ENCODE measurements at regions not wholly inside any gene's neighbourhood (a gene's known extent, or its start where the extent isn't known, plus 50 kb on each side); places are given as distances from the start of the nearest gene placed in this dataset.

- peak; percentile 100 for ATAC-seq (replicated peaks; ENCODE audit: extremely low read depth, poor library complexity, severe bottlenecking)
- peak overlapping the region; percentile 17 for H3K4me3 Mint-ChIP-seq
- peak in 1 of 2 donors; percentile 59 for DNase-seq (ENCODE audit: low spot score in 2 of 2)
These were observed 122.8 kb downstream of the SYF2 start for GRCh38 chr1:25109531-25109951.

GRCh38 chr1:25107643-25108010 is 124.7 kb downstream of the SYF2 start:
- no peak overlapping the region for H3K27ac Mint-ChIP-seq (ENCODE audit: low read depth)
- H3K27me3 Mint-ChIP-seq: no peaks in the 10 kb centered on the region

More at GRCh38 chr1:25109531-25109951, 122.8 kb downstream of the SYF2 start:
- Mint-ChIP-seq H3K27ac (ENCODE audit: low read depth) (peak overlapping the region; percentile 87), H3K9me3 (no peaks in the 10 kb centered on the region), H3K36me3 (ENCODE audit: insufficient read depth) (peaks cover 3% of the 10 kb centered on the region), H3K27me3 (no peaks in the 10 kb centered on the region), H3K4me1 (peaks cover 23% of the 10 kb centered on the region)

GRCh38 chr1:25106976-25107642 is 125.2 kb downstream of the SYF2 start:
- Mint-ChIP-seq H3K4me3 (no peak overlapping the region), H3K4me1 (peaks cover 23% of the 10 kb centered on the region), H3K9me3 (no peaks in the 10 kb centered on the region), H3K36me3 (ENCODE audit: insufficient read depth) (peaks cover 7% of the 10 kb centered on the region), H3K27me3 (no peaks in the 10 kb centered on the region), H3K27ac (ENCODE audit: low read depth) (no peak overlapping the region)
- no peak for ATAC-seq (replicated peaks; ENCODE audit: extremely low read depth, poor library complexity, severe bottlenecking)
- no peak for DNase-seq (ENCODE audit: low spot score in 2 of 2)

More at GRCh38 chr1:25107643-25108010, 124.7 kb downstream of the SYF2 start:
- DNase-seq (ENCODE audit: low spot score in 2 of 2): no peak
- Mint-ChIP-seq H3K9me3 (no peaks in the 10 kb centered on the region), H3K36me3 (ENCODE audit: insufficient read depth) (peaks cover 5% of the 10 kb centered on the region), H3K4me3 (no peak overlapping the region), H3K4me1 (peaks cover 23% of the 10 kb centered on the region)
- no peak for ATAC-seq (replicated peaks; ENCODE audit: extremely low read depth, poor library complexity, severe bottlenecking)

- H3K27me3 Mint-ChIP-seq: no peaks in the 10 kb centered on the region
- peaks cover 29% of the 10 kb centered on the region for H3K4me1 Mint-ChIP-seq
- H3K27ac Mint-ChIP-seq (ENCODE audit: low read depth): no peak overlapping the region
- H3K36me3 Mint-ChIP-seq (ENCODE audit: insufficient read depth): peaks cover 9% of the 10 kb centered on the region
- DNase-seq (ENCODE audit: low spot score in 2 of 2) (no peak), ATAC-seq (replicated peaks; ENCODE audit: extremely low read depth, poor library complexity, severe bottlenecking) (no peak)
- no peak overlapping the region for H3K4me3 Mint-ChIP-seq
- no peaks in the 10 kb centered on the region for H3K9me3 Mint-ChIP-seq
These were observed 126.0 kb downstream of the SYF2 start for GRCh38 chr1:25106352-25106751.

GRCh38 chr1:25105836-25106235 is 126.5 kb downstream of the SYF2 start:
- Mint-ChIP-seq H3K9me3 (no peaks in the 10 kb centered on the region), H3K27ac (ENCODE audit: low read depth) (no peak overlapping the region), H3K4me1 (peaks cover 35% of the 10 kb centered on the region), H3K36me3 (ENCODE audit: insufficient read depth) (peaks cover 9% of the 10 kb centered on the region), H3K27me3 (no peaks in the 10 kb centered on the region), H3K4me3 (no peak overlapping the region)
- no peak for DNase-seq (ENCODE audit: low spot score in 2 of 2)
- no peak for ATAC-seq (replicated peaks; ENCODE audit: extremely low read depth, poor library complexity, severe bottlenecking)

GRCh38 chr1:25104932-25105561 is 127.3 kb downstream of the SYF2 start:
- no peak for DNase-seq (ENCODE audit: low spot score in 2 of 2)
- Mint-ChIP-seq H3K9me3 (no peaks in the 10 kb centered on the region), H3K4me3 (no peak overlapping the region), H3K36me3 (ENCODE audit: insufficient read depth) (peaks cover 9% of the 10 kb centered on the region), H3K4me1 (peaks cover 42% of the 10 kb centered on the region), H3K27me3 (no peaks in the 10 kb centered on the region), H3K27ac (ENCODE audit: low read depth) (peak overlapping the region; percentile 84)
- no peak for ATAC-seq (replicated peaks; ENCODE audit: extremely low read depth, poor library complexity, severe bottlenecking)

- Mint-ChIP-seq H3K4me3 (no peak overlapping the region), H3K27me3 (no peaks in the 10 kb centered on the region), H3K36me3 (ENCODE audit: insufficient read depth) (peaks cover 10% of the 10 kb centered on the region), H3K27ac (ENCODE audit: low read depth) (no peak overlapping the region), H3K4me1 (peaks cover 40% of the 10 kb centered on the region), H3K9me3 (no peaks in the 10 kb centered on the region)
- DNase-seq (ENCODE audit: low spot score in 2 of 2) (no peak), ATAC-seq (replicated peaks; ENCODE audit: extremely low read depth, poor library complexity, severe bottlenecking) (no peak)
These were observed 129.0 kb downstream of the SYF2 start for GRCh38 chr1:25103164-25103795.

- no peaks in the 10 kb centered on the region for H3K9me3 Mint-ChIP-seq
- H3K27me3 Mint-ChIP-seq: no peaks in the 10 kb centered on the region
- peak in 1 of 2 donors; percentile 50 for DNase-seq (ENCODE audit: low spot score in 2 of 2)
- peak overlapping the region; percentile 85 for H3K27ac Mint-ChIP-seq (ENCODE audit: low read depth)
- peak overlapping the region; percentile 73 for H3K4me3 Mint-ChIP-seq
- peak; percentile 66 for ATAC-seq (replicated peaks; ENCODE audit: extremely low read depth, poor library complexity, severe bottlenecking)
- H3K4me1 Mint-ChIP-seq: peaks cover 69% of the 10 kb centered on the region
- peaks cover 10% of the 10 kb centered on the region for H3K36me3 Mint-ChIP-seq (ENCODE audit: insufficient read depth)
These were observed 132.0 kb downstream of the SYF2 start for GRCh38 chr1:25100151-25100833.

GRCh38 chr1:25099343-25099951 is 132.9 kb downstream of the SYF2 start:
- peak overlapping the region; percentile 73 for H3K4me3 Mint-ChIP-seq

GRCh38 chr1:25098717-25099116 is 133.6 kb downstream of the SYF2 start:
- Mint-ChIP-seq H3K27ac (ENCODE audit: low read depth) (peak overlapping the region; percentile 85), H3K4me1 (peaks cover 78% of the 10 kb centered on the region), H3K4me3 (peak overlapping the region; percentile 73), H3K27me3 (no peaks in the 10 kb centered on the region), H3K36me3 (ENCODE audit: insufficient read depth) (peaks cover 9% of the 10 kb centered on the region), H3K9me3 (no peaks in the 10 kb centered on the region)
- DNase-seq (ENCODE audit: low spot score in 2 of 2) (no peak), ATAC-seq (replicated peaks; ENCODE audit: extremely low read depth, poor library complexity, severe bottlenecking) (no peak)

More at GRCh38 chr1:25099343-25099951, 132.9 kb downstream of the SYF2 start:
- peak overlapping the region; percentile 85 for H3K27ac Mint-ChIP-seq (ENCODE audit: low read depth)
- H3K36me3 Mint-ChIP-seq (ENCODE audit: insufficient read depth): peaks cover 10% of the 10 kb centered on the region
- H3K9me3 Mint-ChIP-seq: no peaks in the 10 kb centered on the region
- peaks cover 71% of the 10 kb centered on the region for H3K4me1 Mint-ChIP-seq
- no peaks in the 10 kb centered on the region for H3K27me3 Mint-ChIP-seq
- peak in 1 of 2 donors; percentile 71 for DNase-seq (ENCODE audit: low spot score in 2 of 2)
- peak; percentile 57 for ATAC-seq (replicated peaks; ENCODE audit: extremely low read depth, poor library complexity, severe bottlenecking)

- DNase-seq (ENCODE audit: low spot score in 2 of 2) (no peak), ATAC-seq (replicated peaks; ENCODE audit: extremely low read depth, poor library complexity, severe bottlenecking) (no peak)
- Mint-ChIP-seq H3K4me1 (peaks cover 86% of the 10 kb centered on the region), H3K4me3 (peak overlapping the region; percentile 60), H3K9me3 (no peaks in the 10 kb centered on the region), H3K27ac (ENCODE audit: low read depth) (peak overlapping the region; percentile 83), H3K36me3 (ENCODE audit: insufficient read depth) (peaks cover 5% of the 10 kb centered on the region), H3K27me3 (no peaks in the 10 kb centered on the region)
These were observed 135.8 kb downstream of the SYF2 start for GRCh38 chr1:25096307-25097150.
